Neutrophil (primary cell): ENCODE measurements at regions not wholly inside any gene's neighbourhood (a gene's known extent, or its start where the extent isn't known, plus 50 kb on each side); places are given as distances from the start of the nearest gene placed in this dataset.

Source experiments
- H3K27ac ChIP-seq: fragments of 200-600 bp; sonication (generic); 2 replicates; pipeline ENCODE4 v1.5.1; 2016; ENCODE audit warnings: mild to moderate bottlenecking, moderate library complexity
- H3K27me3 ChIP-seq: fragments of 200-600 bp; sonication (generic); 2 replicates; pipeline ENCODE4 v1.6.0; 2016; ENCODE audit warnings: mild to moderate bottlenecking
- H3K36me3 ChIP-seq: fragments of 200-600 bp; sonication (generic); 2 replicates; pipeline ENCODE4 v1.5.1; 2017
- H3K4me1 ChIP-seq, 2 experiments: fragments of 200-600 bp in 1 of 2; sonication (generic) in 1 of 2; 1 replicate in 1 of 2; 2 replicates in 1 of 2; pipeline versions ENCODE4 v1.5.1 to v1.6.1; 2013 to 2016; ENCODE audit warnings: low read depth in 1 of 2, low read length in 1 of 2, mild to moderate bottlenecking in 1 of 2, moderate library complexity in 1 of 2; ENCODE audit not compliant: control insufficient read depth in 1 of 2, insufficient read depth in 1 of 2
- H3K4me3 ChIP-seq, 2 experiments: fragments of 200-600 bp in 1 of 2; sonication (generic) in 1 of 2; 1 replicate in 1 of 2; 2 replicates in 1 of 2; pipeline ENCODE4 v1.5.1; 2013 to 2016; ENCODE audit warnings: low read depth in 1 of 2, low read length in 1 of 2, mild to moderate bottlenecking in 1 of 2, moderate library complexity in 1 of 2
- H3K9me3 ChIP-seq: fragments of 200-600 bp; sonication (generic); 2 replicates; pipeline ENCODE4 v1.5.1; 2016
- TF ChIP-seq, protein P1 (sequence below): fragments of 200-600 bp; sonication (generic); IDR thresholded peaks from 2 replicates; pipeline ENCODE4 v1.5.1; 2016; ENCODE audit warnings: antibody characterized with exemption

DNA sequence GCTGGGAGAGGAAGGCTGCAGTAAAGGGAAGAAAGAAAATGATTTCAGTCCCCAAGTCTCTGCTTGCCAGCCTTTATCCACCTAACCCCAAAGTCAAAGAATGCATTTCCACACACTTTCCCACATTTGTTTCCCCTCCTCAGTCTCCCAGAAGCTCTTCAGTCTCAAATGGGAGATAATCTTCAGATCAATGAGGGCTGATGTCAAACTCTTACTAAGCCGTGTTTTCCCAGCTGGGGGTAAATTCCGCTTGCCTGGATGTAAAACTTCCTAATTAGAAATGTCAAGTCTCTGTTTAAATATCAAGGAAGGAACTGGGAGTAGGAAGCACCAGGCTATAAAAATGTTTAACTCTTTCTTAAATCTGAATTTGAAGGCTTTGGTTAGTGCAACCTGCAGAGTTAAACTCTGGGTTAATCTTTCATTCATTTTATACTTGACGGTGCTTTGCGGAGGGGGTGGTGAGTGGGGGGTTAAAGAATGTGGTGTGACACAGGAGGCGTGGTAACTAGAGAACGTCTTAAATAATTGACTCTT is 601.4 kb upstream of the ACTRT1 start:
- Histone ChIP-seq H3K36me3 (no peaks in the 10 kb centered on the region), H3K9me3 (no peaks in the 10 kb centered on the region), H3K4me1 (no peaks in the 10 kb centered on the region), H3K27ac (no peak overlapping the region), H3K4me3 (no peak overlapping the region), H3K27me3 (no peaks in the 10 kb centered on the region)
- TF ChIP-seq, protein P1, sequence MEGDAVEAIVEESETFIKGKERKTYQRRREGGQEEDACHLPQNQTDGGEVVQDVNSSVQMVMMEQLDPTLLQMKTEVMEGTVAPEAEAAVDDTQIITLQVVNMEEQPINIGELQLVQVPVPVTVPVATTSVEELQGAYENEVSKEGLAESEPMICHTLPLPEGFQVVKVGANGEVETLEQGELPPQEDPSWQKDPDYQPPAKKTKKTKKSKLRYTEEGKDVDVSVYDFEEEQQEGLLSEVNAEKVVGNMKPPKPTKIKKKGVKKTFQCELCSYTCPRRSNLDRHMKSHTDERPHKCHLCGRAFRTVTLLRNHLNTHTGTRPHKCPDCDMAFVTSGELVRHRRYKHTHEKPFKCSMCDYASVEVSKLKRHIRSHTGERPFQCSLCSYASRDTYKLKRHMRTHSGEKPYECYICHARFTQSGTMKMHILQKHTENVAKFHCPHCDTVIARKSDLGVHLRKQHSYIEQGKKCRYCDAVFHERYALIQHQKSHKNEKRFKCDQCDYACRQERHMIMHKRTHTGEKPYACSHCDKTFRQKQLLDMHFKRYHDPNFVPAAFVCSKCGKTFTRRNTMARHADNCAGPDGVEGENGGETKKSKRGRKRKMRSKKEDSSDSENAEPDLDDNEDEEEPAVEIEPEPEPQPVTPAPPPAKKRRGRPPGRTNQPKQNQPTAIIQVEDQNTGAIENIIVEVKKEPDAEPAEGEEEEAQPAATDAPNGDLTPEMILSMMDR = no peak

DNA sequence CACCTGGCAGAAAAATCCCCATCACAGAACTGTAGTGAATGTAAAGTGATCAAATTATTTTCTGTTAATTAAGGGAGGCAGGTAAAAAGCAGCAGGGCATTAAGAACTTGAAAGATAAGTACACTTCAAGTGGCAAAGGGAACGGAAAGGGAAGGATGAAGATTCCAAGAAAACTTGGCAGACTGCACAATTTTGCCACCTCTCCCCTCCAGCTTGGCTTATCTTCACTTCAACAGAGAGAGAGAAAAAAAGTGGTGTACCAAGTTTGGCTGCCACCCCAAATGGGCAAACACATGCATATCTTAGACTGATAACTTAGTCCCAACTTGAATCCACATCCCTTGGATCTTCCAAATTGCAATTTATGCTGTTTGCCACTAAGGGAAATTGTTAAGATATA is 598.1 kb upstream of the ACTRT1 start:
- TF ChIP-seq, protein P1 = no peak
- Histone ChIP-seq H3K4me3 (no peak overlapping the region), H3K27ac (no peak overlapping the region), H3K27me3 (no peaks in the 10 kb centered on the region), H3K9me3 (no peaks in the 10 kb centered on the region), H3K4me1 (no peaks in the 10 kb centered on the region), H3K36me3 (no peaks in the 10 kb centered on the region)

DNA sequence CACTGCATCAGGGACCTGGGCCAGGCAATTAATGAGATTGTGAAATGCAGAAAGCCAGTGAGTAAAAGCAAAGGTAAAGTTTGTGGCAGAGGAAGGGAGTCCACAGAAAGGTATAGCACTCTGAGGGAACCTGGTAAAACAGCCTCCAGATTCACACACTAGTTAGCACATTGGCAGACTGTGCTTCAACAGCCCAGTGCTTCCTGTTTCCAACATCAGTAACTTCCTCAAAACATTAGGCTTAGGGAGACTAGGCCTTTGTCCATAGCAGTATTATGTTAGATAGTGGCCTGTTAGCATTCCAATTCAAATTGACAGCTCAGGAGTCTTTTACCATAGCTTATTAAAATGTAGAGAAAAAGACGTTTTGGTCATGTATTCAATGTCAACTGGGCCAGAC is 582.6 kb upstream of the ACTRT1 start:
- Histone ChIP-seq H3K27ac (no peak overlapping the region), H3K4me1 (no peaks in the 10 kb centered on the region), H3K36me3 (no peaks in the 10 kb centered on the region), H3K4me3 (no peak overlapping the region), H3K9me3 (no peaks in the 10 kb centered on the region), H3K27me3 (no peaks in the 10 kb centered on the region)
- TF ChIP-seq, protein P1 = no peak

DNA sequence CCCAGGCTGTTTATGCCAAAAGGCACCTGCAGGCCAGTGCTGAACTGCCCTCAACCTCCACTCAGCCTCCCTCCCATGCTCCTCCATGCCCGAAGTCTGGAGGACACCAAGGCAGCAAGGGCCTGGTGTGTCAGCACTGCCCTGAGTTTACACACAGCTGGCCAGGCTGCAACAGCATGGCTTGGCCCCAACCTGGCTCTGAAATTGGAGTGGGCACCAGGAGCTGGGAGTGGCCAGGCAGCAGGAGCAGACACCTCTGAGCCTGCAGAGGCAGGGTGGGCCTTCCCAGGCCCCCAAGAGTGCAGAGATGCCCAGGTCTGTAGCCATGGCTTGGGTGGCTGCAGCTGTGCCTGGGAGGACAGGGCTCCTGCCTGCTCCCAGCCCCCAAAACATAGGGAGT is 571.2 kb upstream of the ACTRT1 start:
- H3K9me3 ChIP-seq = no peaks in the 10 kb centered on the region
- H3K4me1 ChIP-seq = no peaks in the 10 kb centered on the region
- TF ChIP-seq, protein P1 = no peak
- H3K27me3 ChIP-seq = no peaks in the 10 kb centered on the region
- H3K4me3 ChIP-seq = no peak overlapping the region
- no peak overlapping the region for H3K27ac ChIP-seq
- H3K36me3 ChIP-seq = no peaks in the 10 kb centered on the region

DNA sequence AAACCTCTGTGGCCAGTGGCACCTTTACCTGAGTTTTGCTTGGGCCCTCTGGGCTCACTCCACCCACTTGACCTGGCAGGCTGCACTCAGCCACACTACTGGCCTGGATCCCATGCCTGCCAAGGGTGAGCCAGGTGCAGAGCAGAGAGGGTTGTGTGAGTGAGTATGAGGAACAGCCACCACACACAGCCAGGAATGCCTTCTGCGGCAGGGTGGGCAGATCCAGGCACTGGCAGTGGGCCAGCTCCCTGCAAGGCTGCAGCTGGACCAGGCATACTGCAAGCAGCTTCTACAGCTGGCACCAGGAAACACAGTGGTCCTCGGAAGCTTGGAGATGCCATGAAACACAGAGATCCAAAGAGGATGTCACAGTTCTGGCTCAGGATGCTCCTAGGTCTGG is 570.1 kb upstream of the ACTRT1 start:
- Histone ChIP-seq H3K27ac (no peak overlapping the region), H3K4me1 (no peaks in the 10 kb centered on the region), H3K9me3 (no peaks in the 10 kb centered on the region), H3K4me3 (no peak overlapping the region), H3K36me3 (no peaks in the 10 kb centered on the region), H3K27me3 (no peaks in the 10 kb centered on the region)
- TF ChIP-seq, protein P1 = no peak

DNA sequence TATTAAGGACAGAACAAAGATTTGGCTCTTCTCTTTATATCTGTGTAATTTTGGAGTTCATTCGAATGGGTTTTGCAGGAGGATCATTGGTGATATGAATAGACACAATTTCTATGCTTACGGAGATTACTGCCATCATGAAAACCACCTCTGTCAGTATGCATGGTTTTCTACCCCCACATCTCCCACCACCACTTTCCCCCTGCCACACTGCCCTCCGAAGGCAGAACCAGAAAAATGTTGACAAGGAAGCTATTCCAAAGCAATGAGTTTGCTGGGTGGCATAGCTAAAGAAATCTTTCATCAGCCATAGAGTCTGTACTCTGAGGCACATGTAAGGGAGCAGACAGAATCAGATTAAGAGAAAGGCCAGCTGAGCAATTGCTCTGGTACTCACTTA is 567.3 kb upstream of the ACTRT1 start:
- H3K27me3 ChIP-seq = no peaks in the 10 kb centered on the region
- TF ChIP-seq, protein P1 = no peak
- no peaks in the 10 kb centered on the region for H3K4me1 ChIP-seq

More for the DNA sequence above, 567.3 kb upstream of the ACTRT1 start:
- Histone ChIP-seq H3K27ac (no peak overlapping the region), H3K36me3 (no peaks in the 10 kb centered on the region), H3K4me3 (no peak overlapping the region), H3K9me3 (no peaks in the 10 kb centered on the region)
